COLO668 (cell line): ENCODE measurements at regions not wholly inside any gene's neighbourhood (a gene's known extent, or its start where the extent isn't known, plus 50 kb on each side); places are given as distances from the start of the nearest gene placed in this dataset.
"Not testable (repeated sequence)": the region's sequence is repeated elsewhere in the genome, so short reads cannot be mapped to it uniquely, and the experiment has no call there.

Experiments
- DNase-seq: peaks from one replicate; lab custom pipeline; 2025; ENCODE audit not compliant: unreplicated experiment; lab: John Stamatoyannopoulos, UW

GRCh38 chr1:222865718-222866117, 50.9 kb downstream of the DISP1 start:
- no peak for DNase-seq

DNA sequence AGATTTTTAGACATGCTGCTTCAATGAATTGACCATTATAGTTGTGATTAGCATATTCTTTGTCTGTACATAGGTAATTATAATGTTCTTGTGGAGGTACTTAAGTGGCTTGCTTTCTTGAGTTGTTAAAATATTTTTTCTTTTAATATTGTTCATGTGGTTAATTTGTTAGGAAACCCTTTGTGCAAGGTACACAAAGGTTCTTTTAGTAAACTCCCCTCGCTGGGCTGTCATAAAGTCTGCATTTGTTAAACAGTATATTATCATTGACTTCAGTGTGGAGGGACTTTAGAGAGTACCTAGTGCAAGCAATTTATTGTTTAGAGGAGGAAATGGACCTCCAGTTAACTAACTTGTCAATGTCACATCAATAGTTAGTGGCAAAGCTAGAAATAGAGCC, 52.5 kb downstream of the DISP1 start:
- DNase-seq = no peak

DNA sequence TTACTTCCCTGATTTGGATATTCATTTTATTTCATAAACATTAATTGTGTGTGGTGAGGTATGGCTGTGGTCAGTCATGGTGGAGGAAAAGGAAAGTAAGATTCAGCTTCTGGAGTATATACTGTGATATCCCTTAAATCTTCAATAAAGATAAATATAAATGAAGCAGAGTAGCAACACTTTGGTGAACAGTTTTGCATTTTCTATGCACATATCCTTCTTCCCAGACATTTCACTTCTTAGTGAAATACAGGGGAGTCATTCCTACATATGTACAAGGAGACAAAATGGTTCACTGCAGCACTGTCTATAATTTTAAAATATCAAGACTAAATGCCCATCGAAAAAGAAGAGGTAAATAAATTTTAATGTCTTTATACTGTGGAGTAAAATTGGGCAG, 61.3 kb downstream of the DISP1 start:
- no peak for DNase-seq

- no peak for DNase-seq
Measured at GRCh38 chr1:222877854-222878253, 63.0 kb downstream of the DISP1 start.

DNA sequence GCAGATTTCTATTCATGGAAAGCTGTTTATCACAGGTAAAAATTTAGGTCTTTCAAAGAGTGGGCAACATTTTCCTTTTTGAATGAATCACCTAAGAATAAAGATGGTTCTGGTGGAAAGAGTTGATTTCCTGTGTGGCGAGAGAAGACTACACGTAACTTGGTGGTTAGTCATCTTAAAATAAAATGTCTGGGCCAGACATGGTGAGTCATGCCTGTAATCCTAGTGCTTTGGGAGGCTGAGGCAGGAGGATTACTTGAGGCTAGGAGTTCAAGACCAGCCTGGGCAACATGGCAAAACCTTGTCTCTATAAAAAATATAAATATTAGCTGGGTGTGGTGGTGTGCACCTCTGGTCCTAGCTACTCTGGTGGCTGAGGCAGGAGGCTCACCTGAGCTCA, 65.7 kb downstream of the DISP1 start:
- DNase-seq = no peak

GRCh38 chr1:222886194-222886854, 71.5 kb downstream of the DISP1 start:
- no peak for DNase-seq

DNA sequence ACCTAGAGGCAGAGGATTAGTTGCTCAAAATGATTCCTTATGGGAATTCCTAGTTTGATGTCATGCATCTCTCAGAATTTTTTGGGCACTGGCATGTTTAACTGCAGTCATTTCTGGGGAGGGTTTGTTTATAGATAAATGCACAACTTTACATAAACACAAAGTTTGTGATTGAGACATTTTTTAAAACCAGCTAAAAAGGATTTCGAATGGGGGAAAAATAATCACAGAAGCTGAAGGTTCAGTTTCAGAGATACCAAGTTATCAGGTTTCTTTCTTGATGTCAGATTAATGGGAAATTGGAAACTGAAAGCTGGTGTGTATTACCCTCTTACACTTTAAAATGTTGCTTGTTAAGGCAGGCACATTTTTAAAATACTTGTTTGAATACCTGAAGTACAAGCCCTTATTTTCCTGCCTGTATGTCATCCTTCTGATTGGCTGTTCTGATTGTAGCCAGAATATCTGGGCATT, 72.1 kb downstream of the DISP1 start:
- DNase-seq = no peak

- DNase-seq = no peak
Measured at GRCh38 chr1:222889440-222889839, 74.6 kb downstream of the DISP1 start.

GRCh38 chr1:222890716-222891115, 75.9 kb downstream of the DISP1 start:
- DNase-seq = no peak

- DNase-seq = no peak
Measured at GRCh38 chr1:222891578-222891977, 76.7 kb downstream of the DISP1 start.

DNA sequence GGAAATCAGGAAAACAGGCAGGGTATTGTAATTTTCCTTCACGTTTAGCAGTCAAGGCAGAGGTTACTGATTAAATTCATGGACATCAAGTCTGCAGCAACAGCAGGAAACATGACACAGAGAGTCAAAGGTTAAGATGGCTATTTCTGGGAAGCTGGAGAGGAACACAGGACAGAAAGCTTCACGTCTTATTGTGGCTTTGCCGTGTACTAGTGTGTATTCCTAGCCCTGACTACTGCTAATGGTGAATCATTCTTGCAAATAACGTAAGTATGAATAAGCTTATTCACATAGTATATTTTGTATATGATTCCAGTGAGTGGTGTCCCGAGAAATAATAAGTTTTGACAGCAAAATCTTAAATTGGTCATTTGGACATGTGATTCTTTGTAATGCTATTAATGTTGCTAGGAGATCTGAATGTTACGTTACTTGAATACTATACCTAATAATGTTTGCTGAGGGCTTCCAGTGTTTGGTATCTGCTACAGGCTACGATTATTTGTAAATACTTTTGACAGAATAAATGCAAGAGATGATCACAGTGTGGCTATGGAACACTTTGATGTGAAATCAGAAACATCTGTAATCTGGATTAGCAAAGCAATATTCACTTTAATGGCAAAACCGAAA, 77.4 kb downstream of the DISP1 start:
- no peak for DNase-seq

GRCh38 chr1:222893255-222893654, 78.4 kb downstream of the DISP1 start:
- DNase-seq = no peak

- no peak for DNase-seq
Measured at GRCh38 chr1:222894331-222894730, 79.5 kb downstream of the DISP1 start.

GRCh38 chr1:222896630-222897526, 82.0 kb downstream of the DISP1 start:
- DNase-seq = no peak

DNA sequence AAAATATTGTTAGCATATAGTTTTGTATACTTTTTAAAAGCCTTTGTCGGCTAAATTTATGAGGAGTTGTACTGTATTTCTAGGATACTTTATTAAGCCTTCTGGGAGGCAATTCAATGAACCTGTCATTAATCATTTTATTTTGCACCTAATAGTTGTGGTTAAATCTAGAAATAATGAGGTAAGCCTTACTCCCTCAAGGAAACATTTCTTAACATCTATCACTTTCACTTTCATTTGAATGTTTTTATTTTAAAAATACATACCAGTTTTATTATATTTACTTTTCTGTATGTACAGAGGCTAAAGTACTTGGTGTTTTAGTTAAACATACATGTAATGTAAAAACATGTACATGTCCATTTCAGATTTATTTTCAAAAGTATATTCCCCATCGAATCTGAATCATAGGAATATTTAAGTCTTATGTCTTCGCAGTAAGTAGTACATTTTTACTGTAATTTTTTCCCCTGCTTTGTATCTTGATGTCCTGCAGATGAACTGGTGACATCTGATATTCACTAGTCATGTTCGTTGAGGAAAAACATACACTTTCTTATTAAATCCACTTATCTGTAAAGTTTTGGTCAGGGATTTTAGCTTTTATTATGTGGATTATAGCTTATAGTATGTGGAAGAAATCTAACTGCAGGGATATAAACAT, 82.8 kb downstream of the DISP1 start:
- DNase-seq = no peak

- DNase-seq = no peak
Measured at GRCh38 chr1:222898191-222898527, 83.3 kb downstream of the DISP1 start.

DNA sequence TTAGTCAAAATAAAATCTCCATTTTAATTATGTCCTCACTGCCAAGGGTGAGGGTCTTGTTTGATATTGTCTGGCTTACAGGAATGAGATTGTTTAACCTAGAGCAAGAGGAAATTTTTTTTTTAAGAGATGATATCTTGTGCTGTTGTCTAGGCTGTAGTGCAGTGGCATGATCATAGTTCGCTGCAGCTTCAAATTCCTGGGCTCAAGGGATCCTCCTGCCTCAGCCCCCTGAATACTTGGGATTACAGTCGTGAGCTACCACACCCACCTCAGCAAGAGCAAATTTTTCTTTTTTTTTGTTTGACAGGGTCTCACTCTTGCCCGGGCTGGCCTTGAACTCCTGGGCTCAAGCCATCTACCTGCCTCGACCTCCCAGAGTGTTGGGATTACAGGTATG, 84.6 kb downstream of the DISP1 start:
- DNase-seq = no peak

GRCh38 chr1:222904451-222904850, 89.6 kb downstream of the DISP1 start:
- no peak for DNase-seq

DNA sequence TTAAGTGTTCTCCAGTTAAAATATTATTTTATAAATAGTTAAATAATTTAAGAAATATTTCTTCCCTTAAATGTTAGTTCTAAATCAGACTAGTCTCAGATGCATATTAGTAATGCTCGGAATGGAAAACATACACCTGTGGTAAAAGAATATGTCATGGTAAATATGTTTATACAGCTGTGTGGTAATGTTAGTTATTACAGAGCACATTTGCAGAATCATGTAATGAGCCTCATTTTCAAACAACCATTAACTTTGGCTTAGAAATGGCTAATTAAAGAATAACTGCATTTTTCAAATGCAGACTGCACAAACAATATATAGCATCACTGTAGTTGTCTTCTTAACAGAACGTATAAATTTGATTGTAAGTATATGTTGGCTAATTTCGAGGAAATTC, 90.3 kb downstream of the DISP1 start:
- DNase-seq = no peak

DNA sequence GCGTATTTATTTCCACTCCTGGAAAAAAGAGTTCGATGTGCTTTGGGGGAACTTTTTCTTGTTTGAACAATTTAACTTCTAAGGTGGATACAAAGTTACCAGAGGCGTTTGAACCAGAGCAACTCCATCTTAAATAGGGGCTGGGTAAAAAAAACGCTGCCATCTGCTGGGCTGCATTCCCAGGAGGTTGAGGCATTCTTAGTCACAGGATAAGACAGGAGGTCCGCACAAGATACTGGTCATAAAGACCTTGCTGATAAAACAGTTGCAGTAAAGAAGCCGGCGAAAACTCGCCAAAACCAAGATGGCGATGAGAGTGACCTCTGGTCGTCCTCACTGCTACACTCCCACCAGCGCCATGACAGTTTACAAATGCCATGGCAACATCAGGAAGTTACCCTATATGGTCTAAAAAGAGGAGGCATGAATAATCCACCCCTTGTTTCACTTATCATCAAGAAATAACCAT, 91.5 kb downstream of the DISP1 start:
- DNase-seq = not testable (repeated sequence)

DNA sequence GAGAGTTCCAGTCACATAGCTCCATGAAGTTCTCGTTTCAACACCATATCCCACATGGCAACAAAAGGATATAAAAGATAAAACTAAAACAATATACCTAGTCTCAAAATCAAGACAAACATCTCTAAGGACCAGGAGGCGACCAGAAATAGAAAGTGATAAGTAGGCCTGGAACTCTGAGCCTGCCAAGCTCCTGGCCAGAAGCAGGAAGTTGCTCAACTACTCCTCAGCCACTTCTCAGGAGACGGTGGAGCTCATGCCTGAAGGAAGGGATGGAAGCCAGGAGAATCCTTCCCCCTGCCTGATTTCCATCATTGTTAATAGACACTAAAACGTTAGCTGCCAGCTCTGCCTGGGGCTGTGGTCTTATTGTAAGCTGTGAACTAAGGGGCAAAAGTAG, 94.7 kb downstream of the DISP1 start:
- no peak for DNase-seq
